Endodermal cell (in vitro differentiated cells): ENCODE measurements at regions not wholly inside any gene's neighbourhood (a gene's known extent, or its start where the extent isn't known, plus 50 kb on each side); places are given as distances from the start of the nearest gene placed in this dataset.

Source experiments
- DNase-seq: peaks from one replicate; pipeline ENCODE4 v3.0.0-alpha.2; 2017
- H3K27ac ChIP-seq: 2 replicates; pipeline ENCODE4 v1.5.1; 2013; ENCODE audit warnings: mild to moderate bottlenecking, low read depth, low read length, moderate library complexity
- H3K27me3 ChIP-seq: 2 replicates; pipeline ENCODE4 v1.6.1; 2013; ENCODE audit warnings: mild to moderate bottlenecking, low read length, moderate library complexity; ENCODE audit not compliant: insufficient read depth, control insufficient read depth, poor library complexity, severe bottlenecking
- H3K36me3 ChIP-seq: 2 replicates; pipeline ENCODE4 v1.7.0; 2013; ENCODE audit warnings: mild to moderate bottlenecking, low read length, moderate library complexity; ENCODE audit not compliant: control insufficient read depth, insufficient read depth
- H3K4me1 ChIP-seq: one replicate; pipeline ENCODE4 v1.7.0; 2013; ENCODE audit warnings: low read length; ENCODE audit not compliant: control insufficient read depth, insufficient read depth
- H3K4me3 ChIP-seq: 2 replicates; pipeline ENCODE4 v1.5.1; 2013; ENCODE audit warnings: mild to moderate bottlenecking, low read length, moderate library complexity
- H3K9ac ChIP-seq: 2 replicates; pipeline ENCODE4 v1.6.1; 2013; ENCODE audit warnings: mild to moderate bottlenecking, low read length, moderate library complexity; ENCODE audit not compliant: poor library complexity, severe bottlenecking; ENCODE audit errors: extremely low read depth
- H3K9me3 ChIP-seq: 2 replicates; pipeline ENCODE4 v1.6.1; 2013; ENCODE audit warnings: mild to moderate bottlenecking, low read length, moderate library complexity; ENCODE audit not compliant: control insufficient read depth
- H3K27ac Mint-ChIP-seq: 2 replicates; pipeline ENCODE4 v1.8.0; 2020; ENCODE audit warnings: mixed read lengths
- H3K27me3 Mint-ChIP-seq: 2 replicates; pipeline ENCODE4 v1.8.0; 2021; ENCODE audit warnings: mild to moderate bottlenecking, mixed read lengths; ENCODE audit not compliant: insufficient read depth
- H3K36me3 Mint-ChIP-seq: 2 replicates; pipeline ENCODE4 v1.8.0; 2020; ENCODE audit warnings: low read depth, mixed read lengths
- H3K4me1 Mint-ChIP-seq: 2 replicates; pipeline ENCODE4 v1.8.0; 2020; ENCODE audit warnings: mixed read lengths
- H3K4me3 Mint-ChIP-seq: 2 replicates; pipeline ENCODE4 v1.8.0; 2020; ENCODE audit warnings: mild to moderate bottlenecking, moderate library complexity, mixed read lengths
- H3K9me3 Mint-ChIP-seq: 2 replicates; pipeline ENCODE4 v1.8.0; 2020; ENCODE audit warnings: mild to moderate bottlenecking, mixed read lengths
- CTCF ChIP-seq: fragments of 200-600 bp; sonication (generic); conservative IDR thresholded peaks from 2 replicates; pipeline ENCODE4 v1.5.0; 2021; ENCODE audit warnings: antibody characterized with exemption, mild to moderate bottlenecking
- WGBS, 2 experiments: methylation state at CpG; one replicate each; pipeline versions ENCODE4 v1.1.5 to v1.1.7; 2013; ENCODE audit warnings: missing lambda C conversion rate in 2 of 2, mixed read lengths in 1 of 2; ENCODE audit not compliant: insufficient coverage in 1 of 2, insufficient read length in 1 of 2; 5-methylcytosine and 5-hydroxymethylcytosine counted together

GRCh38 chr21:16073586-16073985 is 343.8 kb downstream of the USP25 start:
- no peaks in the 10 kb centered on the region for H3K27me3 Mint-ChIP-seq
- H3K9me3 Mint-ChIP-seq = no peaks in the 10 kb centered on the region
- H3K4me3 Mint-ChIP-seq = no peak overlapping the region
- DNase-seq = no peak
- H3K9ac ChIP-seq = no peak overlapping the region
- no peaks in the 10 kb centered on the region for H3K27me3 ChIP-seq
- H3K4me1 ChIP-seq = no peaks in the 10 kb centered on the region
- H3K27ac Mint-ChIP-seq = no peak overlapping the region
- H3K9me3 ChIP-seq = no peaks in the 10 kb centered on the region
- WGBS, 2 experiments = 73 to 83% methylated on average over 1 to 2 of the region's 2 CpGs
- no peaks in the 10 kb centered on the region for H3K36me3 ChIP-seq
- no peak for TF ChIP-seq CTCF
- no peak overlapping the region for H3K4me3 ChIP-seq
- no peaks in the 10 kb centered on the region for H3K4me1 Mint-ChIP-seq
- no peaks in the 10 kb centered on the region for H3K36me3 Mint-ChIP-seq
- H3K27ac ChIP-seq = no peak overlapping the region

DNA sequence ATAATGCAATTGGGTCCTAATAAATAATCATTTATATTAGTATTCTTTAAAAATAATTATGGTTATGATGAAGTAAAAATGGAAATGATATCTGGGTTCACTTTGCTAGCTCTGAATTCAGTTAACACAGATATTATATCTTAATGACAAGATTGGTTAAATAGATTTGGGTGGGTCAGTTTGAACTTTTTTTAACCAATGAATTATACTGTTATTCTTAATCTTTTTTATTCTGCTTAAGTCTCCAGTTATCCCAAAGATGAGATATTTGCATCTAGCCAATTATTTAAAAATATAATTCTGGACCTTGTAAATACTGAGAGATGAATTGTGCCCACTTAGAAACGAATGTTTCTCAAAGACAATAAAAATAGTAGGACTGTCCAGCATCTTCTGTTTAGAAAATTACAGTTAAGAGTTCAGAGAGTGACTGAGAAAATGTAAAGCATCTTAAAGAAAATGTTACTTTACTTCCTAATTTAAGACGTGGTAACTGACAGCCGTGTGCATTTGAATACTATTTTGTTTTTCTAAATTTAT is 345.2 kb downstream of the USP25 start:
- TF ChIP-seq CTCF = no peak
- WGBS, 2 experiments = 92 to 100% methylated on average over 1 of the region's 3 CpGs
- Mint-ChIP-seq H3K4me1 (no peaks in the 10 kb centered on the region), H3K27ac (no peak overlapping the region), H3K27me3 (no peaks in the 10 kb centered on the region), H3K36me3 (no peaks in the 10 kb centered on the region), H3K9me3 (no peaks in the 10 kb centered on the region), H3K4me3 (no peak overlapping the region)
- no peak overlapping the region for H3K9ac ChIP-seq
- H3K4me1 ChIP-seq = no peaks in the 10 kb centered on the region
- H3K27ac ChIP-seq = no peak overlapping the region
- no peaks in the 10 kb centered on the region for H3K36me3 ChIP-seq
- no peaks in the 10 kb centered on the region for H3K27me3 ChIP-seq
- no peak for DNase-seq
- no peaks in the 10 kb centered on the region for H3K9me3 ChIP-seq
- no peak overlapping the region for H3K4me3 ChIP-seq

GRCh38 chr21:16075649-16076282 is 346.0 kb downstream of the USP25 start:
- H3K9ac ChIP-seq = no peak overlapping the region
- 90 to 91% methylated on average over 4 to 5 of the region's 5 CpGs for WGBS, 2 experiments

More at GRCh38 chr21:16075649-16076282, 346.0 kb downstream of the USP25 start:
- no peak overlapping the region for H3K27ac Mint-ChIP-seq
- no peaks in the 10 kb centered on the region for H3K9me3 Mint-ChIP-seq
- Histone ChIP-seq H3K27me3 (no peaks in the 10 kb centered on the region), H3K4me1 (no peaks in the 10 kb centered on the region), H3K4me3 (no peak overlapping the region), H3K36me3 (no peaks in the 10 kb centered on the region), H3K9me3 (no peaks in the 10 kb centered on the region), H3K27ac (no peak overlapping the region)
- no peaks in the 10 kb centered on the region for H3K36me3 Mint-ChIP-seq
- no peaks in the 10 kb centered on the region for H3K27me3 Mint-ChIP-seq
- H3K4me3 Mint-ChIP-seq = no peak overlapping the region
- TF ChIP-seq CTCF = no peak
- no peak for DNase-seq
- no peaks in the 10 kb centered on the region for H3K4me1 Mint-ChIP-seq
